Nephron (organoid): ENCODE measurements at regions not wholly inside any gene's neighbourhood (a gene's known extent, or its start where the extent isn't known, plus 50 kb on each side); places are given as distances from the start of the nearest gene placed in this dataset.
"Not testable (repeated sequence)": the region's sequence is repeated elsewhere in the genome, so short reads cannot be mapped to it uniquely, and the experiment has no call there.

Source experiments
- H3K27ac Mint-ChIP-seq, 3 experiments: 2 replicates each; pipeline ENCODE4 v1.8.0; 2020; ENCODE audit warnings: mixed read lengths in 3 of 3, mild to moderate bottlenecking in 2 of 3, moderate library complexity in 1 of 3
- H3K27me3 Mint-ChIP-seq: 2 replicates; pipeline ENCODE4 v1.8.0; 2021; ENCODE audit warnings: low read depth, mild to moderate bottlenecking, moderate library complexity, mixed read lengths
- H3K36me3 Mint-ChIP-seq: 2 replicates; pipeline ENCODE4 v1.8.0; 2020; ENCODE audit warnings: low read depth, mixed read lengths
- H3K4me1 Mint-ChIP-seq: 2 replicates; pipeline ENCODE4 v1.8.0; 2020; ENCODE audit warnings: mixed read lengths
- H3K4me3 Mint-ChIP-seq, 3 experiments: 2 replicates each; pipeline ENCODE4 v1.8.0; 2020; ENCODE audit warnings: mild to moderate bottlenecking in 3 of 3, mixed read lengths in 3 of 3, moderate library complexity in 2 of 3
- H3K9me3 Mint-ChIP-seq: 2 replicates; pipeline ENCODE4 v1.8.0; 2020; ENCODE audit warnings: mixed read lengths
- CTCF ChIP-seq, 3 experiments: fragments of 200-600 bp; sonication (generic); IDR thresholded peaks; one replicate each; pipeline ENCODE4 v1.5.0; 2021; ENCODE audit warnings: antibody characterized with exemption in 3 of 3; ENCODE audit not compliant: unreplicated experiment in 3 of 3

- H3K36me3 Mint-ChIP-seq, result no peaks in the 10 kb centered on the region
- H3K4me1 Mint-ChIP-seq, result peaks cover 15% of the 10 kb centered on the region
- no peak overlapping the region for H3K4me3 Mint-ChIP-seq
- peaks cover 29% of the 10 kb centered on the region for H3K27me3 Mint-ChIP-seq
- no peak for TF ChIP-seq CTCF (IDR thresholded peaks at IDR 0.05; ENCODE audit: unreplicated experiment in 3 of 3)
- H3K9me3 Mint-ChIP-seq, result no peaks in the 10 kb centered on the region
- H3K27ac Mint-ChIP-seq, result no peak overlapping the region
Measured at GRCh38 chr1:47662068-47662467, 224.2 kb downstream of the FOXD2 start.

GRCh38 chr1:47663286-47663685 lies 225.4 kb downstream of the FOXD2 start:
- no peaks in the 10 kb centered on the region for H3K36me3 Mint-ChIP-seq
- no peak for TF ChIP-seq CTCF (IDR thresholded peaks at IDR 0.05; ENCODE audit: unreplicated experiment in 3 of 3)

GRCh38 chr1:47664356-47664755 lies 226.5 kb downstream of the FOXD2 start:
- TF ChIP-seq CTCF (IDR thresholded peaks at IDR 0.05; ENCODE audit: unreplicated experiment in 3 of 3), result no peak

More at GRCh38 chr1:47663286-47663685, 225.4 kb downstream of the FOXD2 start:
- Mint-ChIP-seq H3K27ac (no peak overlapping the region), H3K4me3 (no peak overlapping the region), H3K4me1 (peaks cover 10% of the 10 kb centered on the region), H3K27me3 (peaks cover 25% of the 10 kb centered on the region), H3K9me3 (peaks cover 2% of the 10 kb centered on the region)

GRCh38 chr1:47664896-47665295 lies 227.1 kb downstream of the FOXD2 start:
- H3K9me3 Mint-ChIP-seq, H3K4me1 Mint-ChIP-seq, H3K4me3 Mint-ChIP-seq, H3K36me3 Mint-ChIP-seq, H3K27ac Mint-ChIP-seq: not testable (repeated sequence)
- peaks cover 25% of the 10 kb centered on the region for H3K27me3 Mint-ChIP-seq

More at GRCh38 chr1:47664356-47664755, 226.5 kb downstream of the FOXD2 start:
- H3K27ac Mint-ChIP-seq, result no peak overlapping the region
- peaks cover 25% of the 10 kb centered on the region for H3K27me3 Mint-ChIP-seq
- no peak overlapping the region for H3K4me3 Mint-ChIP-seq
- peaks cover 2% of the 10 kb centered on the region for H3K9me3 Mint-ChIP-seq
- no peaks in the 10 kb centered on the region for H3K36me3 Mint-ChIP-seq
- peaks cover 7% of the 10 kb centered on the region for H3K4me1 Mint-ChIP-seq

- H3K9me3 Mint-ChIP-seq, result peaks cover 11% of the 10 kb centered on the region
- no peaks in the 10 kb centered on the region for H3K4me1 Mint-ChIP-seq
- H3K27me3 Mint-ChIP-seq, result peaks cover 20% of the 10 kb centered on the region
- H3K36me3 Mint-ChIP-seq, result peaks cover 4% of the 10 kb centered on the region
- no peak for TF ChIP-seq CTCF (IDR thresholded peaks at IDR 0.05; ENCODE audit: unreplicated experiment in 3 of 3)
- H3K27ac Mint-ChIP-seq, result no peak overlapping the region
- no peak overlapping the region for H3K4me3 Mint-ChIP-seq
Measured at GRCh38 chr1:47669081-47669585, 231.3 kb downstream of the FOXD2 start.

- H3K27ac Mint-ChIP-seq, result no peak overlapping the region
- peaks cover 4% of the 10 kb centered on the region for H3K36me3 Mint-ChIP-seq
Measured at GRCh38 chr1:47672622-47673021, 234.8 kb downstream of the FOXD2 start.

More at GRCh38 chr1:47672622-47673021, 234.8 kb downstream of the FOXD2 start:
- Mint-ChIP-seq H3K9me3 (peaks cover 11% of the 10 kb centered on the region), H3K4me3 (no peak overlapping the region), H3K4me1 (peaks cover 16% of the 10 kb centered on the region), H3K27me3 (peaks cover 6% of the 10 kb centered on the region)
- no peak for TF ChIP-seq CTCF (IDR thresholded peaks at IDR 0.05; ENCODE audit: unreplicated experiment in 3 of 3)
